ENCODE measurements at regions not wholly inside any gene's neighbourhood (a gene's known extent, or its start where the extent isn't known, plus 50 kb on each side); places are given as distances from the start of the nearest gene placed in this dataset.

DNA sequence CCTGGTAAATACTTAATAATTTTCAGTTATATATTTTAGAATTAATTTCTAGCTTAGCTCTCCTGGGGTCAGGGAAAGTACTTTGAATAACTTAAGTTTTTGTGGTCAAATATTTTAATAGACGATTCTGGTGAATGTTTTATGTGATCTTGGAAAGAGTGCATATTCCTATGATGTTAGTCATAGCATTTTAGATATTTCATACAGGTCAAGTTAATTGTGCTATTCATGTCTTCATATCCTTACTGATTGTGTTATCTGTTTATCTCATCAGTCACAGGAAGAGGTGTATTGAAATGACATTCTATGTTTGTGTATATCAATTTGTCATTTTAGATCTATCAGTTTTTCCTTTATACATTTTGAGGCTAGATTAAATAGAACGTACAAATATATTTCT, 576.2 kb downstream of the CPS1 start:
- Mint-ChIP-seq H3K27me3 (no peaks in the 10 kb centered on the region), H3K36me3 (ENCODE audit: low read depth) (no peaks in the 10 kb centered on the region), H3K27ac (no peak overlapping the region), H3K9me3 (peaks cover 3% of the 10 kb centered on the region), H3K4me1 (ENCODE audit: low read depth) (no peaks in the 10 kb centered on the region), H3K4me3 (no peak overlapping the region)
- CTCF ChIA-PET, result no interaction called here
- no peak overlapping the region for H3K27ac ChIP-seq (ENCODE audit: low read depth in 1 of 2, low read length in 2 of 2)
- H3K36me3 ChIP-seq (ENCODE audit: insufficient read depth, low read length), result no peaks in the 10 kb centered on the region
- H3K27me3 ChIP-seq (ENCODE audit: control insufficient read depth in 1 of 2, insufficient read depth in 2 of 2, low read length in 2 of 2), result no peaks in the 10 kb centered on the region
- H3K4me1 ChIP-seq (ENCODE audit: insufficient read depth, low read length), result no peaks in the 10 kb centered on the region
- DNase-seq (no peak), ATAC-seq (ENCODE audit: poor library complexity) (no peak)
- no peaks in the 10 kb centered on the region for H3K9me3 ChIP-seq (ENCODE audit: control insufficient read depth in 1 of 2, insufficient read depth in 1 of 2, low read length in 2 of 2)
- TF ChIP-seq, protein P1, sequence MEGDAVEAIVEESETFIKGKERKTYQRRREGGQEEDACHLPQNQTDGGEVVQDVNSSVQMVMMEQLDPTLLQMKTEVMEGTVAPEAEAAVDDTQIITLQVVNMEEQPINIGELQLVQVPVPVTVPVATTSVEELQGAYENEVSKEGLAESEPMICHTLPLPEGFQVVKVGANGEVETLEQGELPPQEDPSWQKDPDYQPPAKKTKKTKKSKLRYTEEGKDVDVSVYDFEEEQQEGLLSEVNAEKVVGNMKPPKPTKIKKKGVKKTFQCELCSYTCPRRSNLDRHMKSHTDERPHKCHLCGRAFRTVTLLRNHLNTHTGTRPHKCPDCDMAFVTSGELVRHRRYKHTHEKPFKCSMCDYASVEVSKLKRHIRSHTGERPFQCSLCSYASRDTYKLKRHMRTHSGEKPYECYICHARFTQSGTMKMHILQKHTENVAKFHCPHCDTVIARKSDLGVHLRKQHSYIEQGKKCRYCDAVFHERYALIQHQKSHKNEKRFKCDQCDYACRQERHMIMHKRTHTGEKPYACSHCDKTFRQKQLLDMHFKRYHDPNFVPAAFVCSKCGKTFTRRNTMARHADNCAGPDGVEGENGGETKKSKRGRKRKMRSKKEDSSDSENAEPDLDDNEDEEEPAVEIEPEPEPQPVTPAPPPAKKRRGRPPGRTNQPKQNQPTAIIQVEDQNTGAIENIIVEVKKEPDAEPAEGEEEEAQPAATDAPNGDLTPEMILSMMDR (IDR thresholded peaks at IDR 0.05), result no peak
- POLR2A ChIA-PET, result no interaction called here
- intact Hi-C loops (cut with DNase I, micrococcal nuclease), result no loop called here
- no peak overlapping the region for H3K4me3 ChIP-seq (ENCODE audit: low read length)

DNA sequence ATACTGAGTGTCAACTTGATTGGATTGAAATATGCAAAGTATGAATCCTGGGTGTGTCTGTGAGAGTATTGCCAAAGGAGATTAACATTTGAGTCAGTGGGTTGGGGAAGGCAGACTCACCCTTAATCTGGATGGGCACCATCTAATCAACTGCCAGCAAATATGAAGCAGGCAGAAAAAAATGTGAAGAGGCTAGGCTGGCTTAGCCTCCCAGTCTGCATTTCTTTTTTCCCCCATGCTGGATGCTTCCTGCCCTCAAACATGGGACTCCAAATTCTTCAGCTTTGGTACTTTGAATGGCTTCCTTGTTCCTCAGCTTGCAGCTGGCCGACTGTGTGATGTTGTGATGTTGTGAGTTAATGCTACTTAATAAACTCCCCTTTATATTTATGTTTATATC, 577.4 kb downstream of the CPS1 start:
- Mint-ChIP-seq H3K4me1 (ENCODE audit: low read depth) (no peaks in the 10 kb centered on the region), H3K4me3 (no peak overlapping the region), H3K36me3 (ENCODE audit: low read depth) (no peaks in the 10 kb centered on the region), H3K27me3 (no peaks in the 10 kb centered on the region), H3K9me3 (peaks cover 3% of the 10 kb centered on the region), H3K27ac (no peak overlapping the region)
- ATAC-seq (ENCODE audit: poor library complexity) (no peak), DNase-seq (no peak)
- no peaks in the 10 kb centered on the region for H3K4me1 ChIP-seq (ENCODE audit: insufficient read depth, low read length)
- H3K36me3 ChIP-seq (ENCODE audit: insufficient read depth, low read length), result no peaks in the 10 kb centered on the region
- H3K27ac ChIP-seq (ENCODE audit: low read depth in 1 of 2, low read length in 2 of 2), result no peak overlapping the region
- no peak overlapping the region for H3K4me3 ChIP-seq (ENCODE audit: low read length)
- TF ChIP-seq, protein P1 (IDR thresholded peaks at IDR 0.05), result no peak
- POLR2A ChIA-PET, result no interaction called here
- intact Hi-C loops (cut with DNase I, micrococcal nuclease), result no loop called here
- no peaks in the 10 kb centered on the region for H3K9me3 ChIP-seq (ENCODE audit: control insufficient read depth in 1 of 2, insufficient read depth in 1 of 2, low read length in 2 of 2)
- no peaks in the 10 kb centered on the region for H3K27me3 ChIP-seq (ENCODE audit: control insufficient read depth in 1 of 2, insufficient read depth in 2 of 2, low read length in 2 of 2)
- CTCF ChIA-PET, result no interaction called here

DNA sequence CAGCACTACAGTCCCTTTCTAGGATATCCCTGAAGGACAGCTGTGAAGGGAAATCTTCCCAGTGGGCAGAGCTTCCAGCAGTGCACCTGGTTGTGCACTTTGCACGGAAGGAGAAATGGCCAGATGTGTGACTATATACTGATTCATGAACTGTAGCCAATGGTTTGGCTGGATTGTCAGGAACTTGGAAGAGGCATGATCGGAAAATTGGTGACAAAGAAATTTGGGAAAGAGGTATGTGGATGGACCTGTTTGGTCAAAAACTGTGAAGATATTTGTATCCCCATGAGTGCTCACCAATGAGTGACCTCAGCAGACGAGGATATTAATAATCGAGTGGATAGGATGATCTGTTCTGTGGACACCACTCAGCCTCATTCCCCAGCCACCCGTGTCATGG, 582.2 kb downstream of the CPS1 start:
- H3K4me1 ChIP-seq (ENCODE audit: insufficient read depth, low read length), result no peaks in the 10 kb centered on the region
- TF ChIP-seq, protein P1 (IDR thresholded peaks at IDR 0.05), result no peak
- H3K4me3 Mint-ChIP-seq, result no peak overlapping the region
- no peak overlapping the region for H3K4me3 ChIP-seq (ENCODE audit: low read length)
- no peaks in the 10 kb centered on the region for H3K27me3 Mint-ChIP-seq
- POLR2A ChIA-PET, result no interaction called here
- ATAC-seq (ENCODE audit: poor library complexity) (no peak), DNase-seq (no peak)
- intact Hi-C loops (cut with DNase I, micrococcal nuclease), result no loop called here
- peaks cover 3% of the 10 kb centered on the region for H3K9me3 Mint-ChIP-seq
- no peaks in the 10 kb centered on the region for H3K27me3 ChIP-seq (ENCODE audit: control insufficient read depth in 1 of 2, insufficient read depth in 2 of 2, low read length in 2 of 2)
- no peaks in the 10 kb centered on the region for H3K4me1 Mint-ChIP-seq (ENCODE audit: low read depth)
- no peak overlapping the region for H3K27ac ChIP-seq (ENCODE audit: low read depth in 1 of 2, low read length in 2 of 2)
- CTCF ChIA-PET, result no interaction called here
- H3K27ac Mint-ChIP-seq, result no peak overlapping the region
- H3K36me3 Mint-ChIP-seq (ENCODE audit: low read depth), result no peaks in the 10 kb centered on the region
- no peaks in the 10 kb centered on the region for H3K9me3 ChIP-seq (ENCODE audit: control insufficient read depth in 1 of 2, insufficient read depth in 1 of 2, low read length in 2 of 2)
- no peaks in the 10 kb centered on the region for H3K36me3 ChIP-seq (ENCODE audit: insufficient read depth, low read length)

Data from CD4-positive, alpha-beta T cell (primary cell).